Loucy (cell line): ENCODE measurements at regions not wholly inside any gene's neighbourhood (a gene's known extent, or its start where the extent isn't known, plus 50 kb on each side); places are given as distances from the start of the nearest gene placed in this dataset.

ENCODE experiments used
- H2AFZ ChIP-seq: fragments of 200-600 bp; sonication (generic); 2 replicates; pipeline ENCODE4 v1.6.0; 2016; ENCODE audit warnings: antibody characterized with exemption, mild to moderate bottlenecking, low read length, moderate library complexity
- H3F3A ChIP-seq: fragments of 200-600 bp; 2 replicates; pipeline ENCODE4 v1.6.0; 2016; ENCODE audit warnings: antibody characterized with exemption, low read depth, mild to moderate bottlenecking
- H3K27me3 ChIP-seq: fragments of 200-600 bp; sonication (generic); 2 replicates; pipeline ENCODE4 v1.6.1; 2014; ENCODE audit warnings: low read length, mild to moderate bottlenecking; ENCODE audit not compliant: insufficient read depth, poor library complexity, severe bottlenecking
- H3K36me3 ChIP-seq: fragments of 200-600 bp; sonication (generic); 2 replicates; pipeline ENCODE4 v1.6.1; 2016; ENCODE audit warnings: low read length; ENCODE audit not compliant: insufficient read depth
- H3K4me1 ChIP-seq: fragments of 200-600 bp; sonication (generic); 2 replicates; pipeline ENCODE4 v1.5.1; 2014; ENCODE audit warnings: low read length, mild to moderate bottlenecking; ENCODE audit not compliant: insufficient read depth, poor library complexity, severe bottlenecking
- H3K4me2 ChIP-seq: fragments of 200-600 bp; sonication (generic); 2 replicates; pipeline ENCODE4 v1.6.0; 2014; ENCODE audit warnings: antibody characterized with exemption, low read length, low read depth, mild to moderate bottlenecking; ENCODE audit not compliant: poor library complexity, severe bottlenecking
- H3K4me3 ChIP-seq: fragments of 200-600 bp; sonication (generic); 2 replicates; pipeline ENCODE4 v1.5.1; 2014; ENCODE audit warnings: low read length, mild to moderate bottlenecking, mixed read lengths; ENCODE audit not compliant: poor library complexity, severe bottlenecking
- H3K79me2 ChIP-seq: fragments of 200-600 bp; sonication (generic); 2 replicates; pipeline ENCODE4 v1.6.1; 2014; ENCODE audit warnings: low read length; ENCODE audit not compliant: insufficient read depth
- H3K9ac ChIP-seq: fragments of 200-600 bp; sonication (generic); 2 replicates; pipeline ENCODE4 v1.6.0; 2014; ENCODE audit warnings: mild to moderate bottlenecking, low read depth, low read length, moderate library complexity; ENCODE audit not compliant: poor library complexity, severe bottlenecking
- H3K9me2 ChIP-seq: fragments of 200-600 bp; sonication (generic); replicated peaks from 2 replicates; pipeline ENCODE4 v1.6.1; 2016; ENCODE audit warnings: low read depth, low read length, mixed read lengths
- H3K9me3 ChIP-seq: fragments of 200-600 bp; sonication (generic); 2 replicates; pipeline ENCODE4 v1.6.1; 2014; ENCODE audit warnings: mild to moderate bottlenecking, antibody characterized with exemption, low read length, low read depth; ENCODE audit not compliant: insufficient read depth
- H4K20me1 ChIP-seq: fragments of 200-600 bp; sonication (generic); 2 replicates; pipeline ENCODE4 v1.6.0; 2014; ENCODE audit warnings: antibody characterized with exemption, low read length, mild to moderate bottlenecking; ENCODE audit not compliant: insufficient read depth, poor library complexity, severe bottlenecking
- EZH2phosphoT487 ChIP-seq: fragments of 200-600 bp; IDR thresholded peaks from 2 replicates; pipeline ENCODE4 v1.6.1; 2018; ENCODE audit warnings: antibody characterized with exemption, mild to moderate bottlenecking, moderate library complexity, borderline replicate concordance
- TF ChIP-seq, protein P1 (sequence below): fragments of 200-600 bp; sonication (generic); conservative IDR thresholded peaks from 2 replicates; pipeline ENCODE4 v1.5.1; 2014; ENCODE audit warnings: mild to moderate bottlenecking, antibody characterized with exemption, low read length

DNA sequence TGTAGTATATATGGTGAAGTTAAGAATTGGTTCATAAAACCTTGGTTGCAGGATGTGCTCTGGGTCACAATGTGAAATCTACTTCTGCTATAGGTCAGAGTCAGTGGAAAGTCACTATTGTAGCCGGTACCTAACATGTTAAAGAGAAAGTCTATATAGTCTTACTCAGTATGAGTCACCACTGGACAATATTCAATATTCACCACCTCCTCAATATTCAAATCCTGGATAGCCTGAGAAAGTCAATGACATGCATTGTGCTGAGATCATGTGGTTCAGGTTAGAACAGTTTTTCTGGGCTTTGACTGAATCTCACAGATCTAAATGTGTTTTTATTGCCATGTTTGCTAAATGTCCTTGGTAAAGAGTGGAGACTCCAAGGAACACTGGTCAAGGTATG lies 108.8 kb downstream of the HMHB1 start:
- no peaks in the 10 kb centered on the region for H3K79me2 ChIP-seq
- H3K9me3 ChIP-seq = no peaks in the 10 kb centered on the region
- no peak for TF ChIP-seq EZH2phosphoT487
- TF ChIP-seq, protein P1, sequence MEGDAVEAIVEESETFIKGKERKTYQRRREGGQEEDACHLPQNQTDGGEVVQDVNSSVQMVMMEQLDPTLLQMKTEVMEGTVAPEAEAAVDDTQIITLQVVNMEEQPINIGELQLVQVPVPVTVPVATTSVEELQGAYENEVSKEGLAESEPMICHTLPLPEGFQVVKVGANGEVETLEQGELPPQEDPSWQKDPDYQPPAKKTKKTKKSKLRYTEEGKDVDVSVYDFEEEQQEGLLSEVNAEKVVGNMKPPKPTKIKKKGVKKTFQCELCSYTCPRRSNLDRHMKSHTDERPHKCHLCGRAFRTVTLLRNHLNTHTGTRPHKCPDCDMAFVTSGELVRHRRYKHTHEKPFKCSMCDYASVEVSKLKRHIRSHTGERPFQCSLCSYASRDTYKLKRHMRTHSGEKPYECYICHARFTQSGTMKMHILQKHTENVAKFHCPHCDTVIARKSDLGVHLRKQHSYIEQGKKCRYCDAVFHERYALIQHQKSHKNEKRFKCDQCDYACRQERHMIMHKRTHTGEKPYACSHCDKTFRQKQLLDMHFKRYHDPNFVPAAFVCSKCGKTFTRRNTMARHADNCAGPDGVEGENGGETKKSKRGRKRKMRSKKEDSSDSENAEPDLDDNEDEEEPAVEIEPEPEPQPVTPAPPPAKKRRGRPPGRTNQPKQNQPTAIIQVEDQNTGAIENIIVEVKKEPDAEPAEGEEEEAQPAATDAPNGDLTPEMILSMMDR = no peak
- H3K4me1 ChIP-seq = no peaks in the 10 kb centered on the region
- no peaks in the 10 kb centered on the region for H4K20me1 ChIP-seq
- H2AFZ ChIP-seq = no peak overlapping the region
- H3K4me2 ChIP-seq = no peak overlapping the region
- H3K9ac ChIP-seq = no peak overlapping the region
- H3F3A ChIP-seq = no peaks in the 10 kb centered on the region
- no peaks in the 10 kb centered on the region for H3K36me3 ChIP-seq
- H3K9me2 ChIP-seq = no peaks in the 10 kb centered on the region
- no peaks in the 10 kb centered on the region for H3K27me3 ChIP-seq
- H3K4me3 ChIP-seq = no peak overlapping the region

DNA sequence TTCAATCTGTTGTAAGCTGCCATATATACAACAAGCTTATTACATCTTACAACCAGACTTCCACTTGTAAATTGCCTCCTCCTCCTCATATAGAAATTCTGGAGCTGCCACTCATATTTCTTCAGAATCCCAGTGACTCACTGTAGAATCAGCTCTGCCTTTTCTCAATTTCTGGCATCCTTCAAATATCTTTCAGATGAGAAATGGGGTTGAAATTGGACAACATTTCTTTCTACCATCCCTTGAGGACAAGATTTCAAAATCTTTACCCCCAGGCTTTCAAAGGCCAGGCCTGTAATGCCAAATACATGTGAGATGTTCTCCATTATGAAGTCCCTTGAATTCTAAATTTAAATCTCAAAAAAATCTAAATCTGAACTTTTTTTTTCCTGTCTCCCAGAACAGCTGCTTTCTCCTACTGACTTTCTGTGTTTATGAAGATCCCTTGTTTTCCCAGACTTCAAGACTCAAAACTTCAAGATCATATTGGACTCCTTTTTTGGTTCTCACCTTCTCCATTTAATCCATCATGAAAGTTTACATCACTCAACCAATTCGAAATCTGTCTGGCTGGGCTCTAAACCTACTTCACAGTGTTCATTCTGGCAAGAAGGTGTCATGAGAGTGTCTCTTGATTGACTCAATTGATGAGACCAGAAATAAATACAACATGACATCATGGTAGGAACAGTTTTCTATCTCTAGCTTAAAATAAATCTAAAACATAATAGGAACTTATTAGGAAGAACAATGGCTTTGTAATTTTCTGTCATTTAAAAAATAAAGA lies 109.8 kb downstream of the HMHB1 start:
- Histone ChIP-seq H3K79me2 (no peaks in the 10 kb centered on the region), H4K20me1 (no peaks in the 10 kb centered on the region), H3K9me2 (no peaks in the 10 kb centered on the region), H3K4me1 (no peaks in the 10 kb centered on the region), H3K4me2 (no peak overlapping the region), H3K9ac (no peak overlapping the region), H3K27me3 (no peaks in the 10 kb centered on the region), H3F3A (no peaks in the 10 kb centered on the region), H3K9me3 (no peaks in the 10 kb centered on the region), H3K4me3 (no peak overlapping the region), H2AFZ (no peak overlapping the region), H3K36me3 (no peaks in the 10 kb centered on the region)
- no peak for TF ChIP-seq EZH2phosphoT487
- TF ChIP-seq, protein P1 = no peak

DNA sequence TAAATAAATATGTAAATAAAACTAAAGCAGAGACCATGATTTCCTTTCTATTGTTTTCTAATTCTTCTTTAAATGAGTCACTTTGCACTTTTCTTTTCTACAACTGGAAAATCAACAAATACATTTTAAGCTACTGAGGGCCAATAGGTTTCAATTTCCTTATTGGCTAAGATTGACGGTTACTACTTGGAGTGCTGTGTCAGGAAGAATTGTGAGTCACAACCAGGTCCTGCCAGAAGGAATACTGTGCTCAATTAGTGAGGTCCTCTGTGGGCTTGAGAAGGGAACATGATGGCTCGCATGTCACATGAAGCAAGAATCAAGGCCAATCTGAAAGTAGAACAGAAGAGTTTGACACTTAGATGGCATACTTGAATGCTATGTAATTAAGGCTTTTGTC lies 110.8 kb downstream of the HMHB1 start:
- Histone ChIP-seq H3K79me2 (no peaks in the 10 kb centered on the region), H3K27me3 (no peaks in the 10 kb centered on the region), H3K9me3 (no peaks in the 10 kb centered on the region), H3K9ac (no peak overlapping the region), H2AFZ (peak overlapping the region; percentile 33; the same call in 1 of the 2 replicates), H3F3A (no peaks in the 10 kb centered on the region), H3K4me1 (no peaks in the 10 kb centered on the region), H3K36me3 (no peaks in the 10 kb centered on the region), H4K20me1 (no peaks in the 10 kb centered on the region), H3K9me2 (no peaks in the 10 kb centered on the region), H3K4me3 (no peak overlapping the region), H3K4me2 (no peak overlapping the region)
- no peak for TF ChIP-seq EZH2phosphoT487
- TF ChIP-seq, protein P1 = no peak
